H1 (cell line): ENCODE measurements at regions not wholly inside any gene's neighbourhood (a gene's known extent, or its start where the extent isn't known, plus 50 kb on each side); places are given as distances from the start of the nearest gene placed in this dataset.

ENCODE experiments used
- CTCF ChIA-PET: fragments of 300-600 bp; sonication (Branson Sonifier 250); formaldehyde crosslinking; loops from one replicate; lab custom pipeline; 2021; ENCODE audit not compliant: partially characterized antibody; lab: Charles Lee
- POLR2A ChIA-PET: fragments of 300-600 bp; sonication (Branson Sonifier 250); formaldehyde crosslinking; loops from one replicate; lab custom pipeline; 2021; ENCODE audit warnings: inconsistent platforms; ENCODE audit not compliant: partially characterized antibody; lab: Charles Lee
- DNase-seq, 2 experiments: peaks; one replicate each; pipeline versions ENCODE4 v3.0.0 to v3.0.0-alpha.2; 2010 to 2022; ENCODE audit warnings: low spot score in 2 of 2, low read depth in 1 of 2, mixed read lengths in 1 of 2
- FAIRE-seq: peaks from 2 replicates; lab custom pipeline; 2011; peaks lifted over from hg19 to GRCh38; lab: Jason Lieb, UNC
- H2AFZ ChIP-seq: 2 replicates; pipeline ENCODE4 v1.8.1; 2012; ENCODE audit warnings: low read length, inconsistent platforms
- H2AK5ac ChIP-seq: 2 replicates; pipeline ENCODE4 v1.6.1; 2013; ENCODE audit warnings: low read depth, low read length
- H2BK120ac ChIP-seq: replicated peaks from 2 replicates; pipeline ENCODE3; 2013; ENCODE audit warnings: low read depth, low read length, inconsistent platforms
- H2BK12ac ChIP-seq: 2 replicates; pipeline ENCODE4 v1.6.1; 2013; ENCODE audit warnings: low read depth, low read length
- H2BK15ac ChIP-seq: 2 replicates; pipeline ENCODE4 v1.6.1; 2013; ENCODE audit warnings: low read length
- H2BK20ac ChIP-seq: 2 replicates; pipeline ENCODE4 v1.6.1; 2013; ENCODE audit warnings: low read length
- H2BK5ac ChIP-seq: 2 replicates; pipeline ENCODE4 v1.6.1; 2013; ENCODE audit warnings: low read depth, low read length
- H3K14ac ChIP-seq: 2 replicates; pipeline ENCODE4 v1.6.1; 2013; ENCODE audit warnings: inconsistent platforms; ENCODE audit not compliant: insufficient read length
- H3K18ac ChIP-seq: 2 replicates; pipeline ENCODE4 v1.6.1; 2013; ENCODE audit warnings: low read length; ENCODE audit errors: extremely low read depth
- H3K23ac ChIP-seq: 2 replicates; pipeline ENCODE4 v1.6.1; 2013; ENCODE audit warnings: inconsistent platforms; ENCODE audit not compliant: insufficient read length
- H3K23me2 ChIP-seq: 2 replicates; pipeline ENCODE4 v1.6.1; 2013; ENCODE audit warnings: low read depth, low read length
- H3K27ac ChIP-seq: 2 replicates; pipeline ENCODE4 v1.6.1; 2011; ENCODE audit warnings: low read depth, low read length, inconsistent platforms
- H3K27me3 ChIP-seq, 4 experiments: replicated peaks in 1 of 4; 1 replicate in 1 of 4; 2 replicates in 3 of 4; pipeline versions ENCODE4 v1.6.1 to v1.8.1; 2011 to 2013; ENCODE audit warnings: low read length in 3 of 4, mild to moderate bottlenecking in 3 of 4, inconsistent platforms in 2 of 4, mixed read lengths in 2 of 4, moderate library complexity in 1 of 4; ENCODE audit not compliant: control insufficient read depth in 3 of 4, insufficient read depth in 3 of 4; ENCODE audit errors: extremely low read depth in 1 of 4
- H3K36me3 ChIP-seq, 4 experiments: 2 replicates each; pipeline versions ENCODE4 v1.6.1 to v1.8.1; 2011 to 2013; ENCODE audit warnings: mild to moderate bottlenecking in 4 of 4, low read length in 3 of 4, moderate library complexity in 2 of 4, control low read depth in 1 of 4, inconsistent platforms in 1 of 4; ENCODE audit not compliant: insufficient read depth in 4 of 4, control insufficient read depth in 2 of 4
- H3K4ac ChIP-seq: replicated peaks from 2 replicates; pipeline ENCODE3; 2013; ENCODE audit warnings: low read length, low read depth, mixed read lengths, inconsistent platforms; ENCODE audit not compliant: insufficient read length
- H3K4me1 ChIP-seq, 4 experiments: replicated peaks in 1 of 4; 1 replicate in 1 of 4; 2 replicates in 3 of 4; pipeline versions ENCODE4 v1.6.1 to v1.8.1; 2011 to 2013; ENCODE audit warnings: low read length in 3 of 4, inconsistent platforms in 2 of 4, mixed read lengths in 1 of 4; ENCODE audit not compliant: insufficient read depth in 4 of 4, control insufficient read depth in 3 of 4
- H3K4me2 ChIP-seq, 2 experiments: 2 replicates each; pipeline versions ENCODE4 v1.6.1 to v1.8.1; 2011 to 2013; ENCODE audit warnings: low read depth in 2 of 2, low read length in 2 of 2, control low read depth in 1 of 2, inconsistent platforms in 1 of 2, mild to moderate bottlenecking in 1 of 2; ENCODE audit not compliant: insufficient read depth in 1 of 2
- H3K4me3 ChIP-seq, 4 experiments: fragments of 200-600, 300-600 bp in 1 of 4; sonication (generic), shearing (Covaris generic), sonication (Bioruptor Twin) in 1 of 4; 2 replicates each; pipeline versions ENCODE4 v1.5.1 to v1.8.1; 2011 to 2016; ENCODE audit warnings: low read length in 4 of 4, low read depth in 3 of 4, control low read depth in 2 of 4, inconsistent platforms in 2 of 4, mild to moderate bottlenecking in 2 of 4, mixed read lengths in 1 of 4, moderate library complexity in 1 of 4; ENCODE audit not compliant: insufficient read depth in 2 of 4; ENCODE audit errors: extremely low read depth in 1 of 4
- H3K56ac ChIP-seq: replicated peaks from 2 replicates; pipeline ENCODE3; 2013; ENCODE audit warnings: low read depth, mild to moderate bottlenecking, mixed read lengths, low read length, inconsistent platforms; ENCODE audit not compliant: insufficient read length
- H3K79me1 ChIP-seq: 2 replicates; pipeline ENCODE4 v1.6.1; 2013; ENCODE audit warnings: low read depth, low read length, control low read depth
- H3K79me2 ChIP-seq, 2 experiments: 2 replicates each; pipeline versions ENCODE4 v1.6.1 to v1.8.1; 2012 to 2013; ENCODE audit warnings: low read length in 2 of 2, mild to moderate bottlenecking in 2 of 2, inconsistent platforms in 1 of 2; ENCODE audit not compliant: insufficient read depth in 2 of 2, control insufficient read depth in 1 of 2
- H3K9ac ChIP-seq, 4 experiments: replicated peaks in 1 of 4; 1 replicate in 1 of 4; 2 replicates in 3 of 4; pipeline versions ENCODE4 v1.6.1 to v1.8.1; 2011 to 2013; ENCODE audit warnings: low read depth in 3 of 4, low read length in 3 of 4, control low read depth in 2 of 4, mild to moderate bottlenecking in 2 of 4, moderate library complexity in 2 of 4, inconsistent platforms in 1 of 4; ENCODE audit errors: extremely low read depth in 1 of 4
- H3K9me3 ChIP-seq, 2 experiments: 2 replicates each; pipeline versions ENCODE4 v1.6.1 to v1.8.1; 2012 to 2013; ENCODE audit warnings: mild to moderate bottlenecking in 2 of 2, moderate library complexity in 2 of 2, control low read depth in 1 of 2, inconsistent platforms in 1 of 2, low read depth in 1 of 2, low read length in 1 of 2, mixed read lengths in 1 of 2; ENCODE audit not compliant: insufficient read depth in 2 of 2
- H4K20me1 ChIP-seq, 2 experiments: replicated peaks in 1 of 2; 2 replicates each; pipeline versions ENCODE3 to v1.8.1; 2011 to 2013; ENCODE audit warnings: inconsistent platforms in 2 of 2, low read length in 2 of 2, mild to moderate bottlenecking in 1 of 2; ENCODE audit not compliant: insufficient read depth in 2 of 2, control insufficient read depth in 1 of 2
- H4K5ac ChIP-seq: 2 replicates; pipeline ENCODE4 v1.6.1; 2013; ENCODE audit warnings: low read length, low read depth, mixed read lengths, inconsistent platforms; ENCODE audit not compliant: insufficient read length
- H4K8ac ChIP-seq: 2 replicates; pipeline ENCODE4 v1.8.0; 2013; ENCODE audit warnings: mild to moderate bottlenecking, moderate library complexity, low read length, inconsistent platforms; ENCODE audit not compliant: insufficient read depth; ENCODE audit errors: extremely low read depth
- H4K91ac ChIP-seq: replicated peaks from 2 replicates; pipeline ENCODE3; 2013; ENCODE audit warnings: low read length, mixed read lengths, inconsistent platforms; ENCODE audit not compliant: insufficient read length
- ATF3 ChIP-seq: IDR thresholded peaks from 2 replicates; pipeline ENCODE4 v1.6.1; 2011; ENCODE audit warnings: low read depth, mild to moderate bottlenecking, low read length; ENCODE audit not compliant: insufficient read depth
- CBX8 ChIP-seq: fragments of 300-800, 300-1000 bp; sonication (generic); IDR thresholded peaks from 2 replicates; pipeline ENCODE4 v1.7.1; 2016; ENCODE audit warnings: low read depth, low read length, borderline replicate concordance
- FOSL1 ChIP-seq: IDR thresholded peaks from 2 replicates; pipeline ENCODE4 v1.6.1; 2011; ENCODE audit warnings: mild to moderate bottlenecking, low read depth, low read length, moderate library complexity; ENCODE audit not compliant: insufficient read depth
- HDAC6 ChIP-seq: IDR thresholded peaks from one replicate; pipeline ENCODE4 v1.7.1; 2012; ENCODE audit warnings: low read depth, mild to moderate bottlenecking, inconsistent platforms, low read length, moderate library complexity
- JUN ChIP-seq: IDR thresholded peaks from 2 replicates; pipeline ENCODE4 v1.6.1; 2011; ENCODE audit warnings: low read depth, mild to moderate bottlenecking, improper control_type of control experiment, low read length
- KDM1A ChIP-seq: fragments of 200-600, 300-600 bp; sonication (generic); IDR thresholded peaks from 2 replicates; pipeline ENCODE4 v1.7.1; 2016; ENCODE audit warnings: mild to moderate bottlenecking, low read length, borderline replicate concordance
- RNF2 ChIP-seq: fragments of 200-900, 300-1000 bp; sonication (generic); IDR thresholded peaks from 2 replicates; pipeline ENCODE4 v1.7.1; 2016; ENCODE audit warnings: borderline replicate concordance, low read depth, mild to moderate bottlenecking, antibody characterized with exemption, low read length; ENCODE audit not compliant: poor library complexity, severe bottlenecking; ENCODE audit errors: missing control alignments
- RXRA ChIP-seq: IDR thresholded peaks from 2 replicates; pipeline ENCODE4 v1.6.1; 2011; ENCODE audit warnings: low read depth, mild to moderate bottlenecking, low read length, moderate library complexity; ENCODE audit not compliant: insufficient read depth
- SIN3A ChIP-seq, 2 experiments: IDR thresholded peaks in 1 of 2; conservative IDR thresholded peaks in 1 of 2; 2 replicates each; pipeline ENCODE4 v1.6.1; 2011 to 2012; ENCODE audit warnings: low read length in 2 of 2, improper control_type of control experiment in 1 of 2, low read depth in 1 of 2, mild to moderate bottlenecking in 1 of 2
- SP2 ChIP-seq: IDR thresholded peaks from 2 replicates; pipeline ENCODE4 v1.6.1; 2012; ENCODE audit warnings: mild to moderate bottlenecking, low read length, inconsistent platforms
- TAF1 ChIP-seq: IDR thresholded peaks from 2 replicates; pipeline ENCODE4 v1.6.1; 2011; ENCODE audit warnings: mild to moderate bottlenecking, low read depth, low read length
- USF2 ChIP-seq: IDR thresholded peaks from 2 replicates; pipeline ENCODE4 v1.6.1; 2011; ENCODE audit warnings: low read length, improper control_type of control experiment
- WGBS, 2 experiments: shearing (Covaris generic) in 1 of 2; methylation state at CpG; one replicate each; pipeline versions ENCODE4 v1.1.6 to v1.1.7; 2013 to 2015; ENCODE audit warnings: low lambda C conversion rate in 2 of 2, mixed read lengths in 2 of 2, inconsistent platforms in 1 of 2, low coverage in 1 of 2, missing lambda C conversion rate in 1 of 2; ENCODE audit not compliant: insufficient replicate concordance in 2 of 2, insufficient coverage in 1 of 2, insufficient read length in 1 of 2; ENCODE audit errors: extremely low coverage in 1 of 2, missing lambda C conversion rate in 1 of 2; 5-methylcytosine and 5-hydroxymethylcytosine counted together

DNA sequence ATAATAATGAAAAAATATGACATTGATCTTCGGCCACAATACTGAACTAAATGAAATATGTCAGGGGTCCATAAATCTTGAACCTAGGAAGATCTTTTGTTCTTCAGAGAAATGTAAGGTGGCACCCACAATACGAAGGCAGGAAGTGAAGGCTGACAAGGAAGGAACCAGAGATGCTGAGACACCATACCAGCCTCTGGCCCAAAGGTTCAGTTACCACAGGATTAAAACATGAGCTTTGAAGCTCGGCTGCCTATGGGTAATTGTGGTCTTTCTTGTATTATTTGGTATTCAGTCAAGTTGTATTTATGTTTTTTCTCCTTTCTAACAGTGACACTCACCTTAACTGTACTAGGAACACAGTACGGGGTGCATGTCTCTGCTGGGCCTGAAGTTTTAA is 448.8 kb upstream of the SETBP1 start:
- Histone ChIP-seq H3K4me1 (no peaks in the 10 kb centered on the region), H3K18ac (no peak overlapping the region), H3K9me3 (no peaks in the 10 kb centered on the region), H3K36me3 (no peaks in the 10 kb centered on the region; a peak in 1 of 8 replicates), H3K56ac (no peak overlapping the region), H4K5ac (no peak overlapping the region), H2AFZ (peak overlapping the region; percentile 11; the same call in 1 of the 2 replicates), H3K23ac (no peak overlapping the region), H2AK5ac (no peak overlapping the region), H2BK15ac (no peak overlapping the region), H2BK5ac (no peak overlapping the region), H3K27ac (no peak overlapping the region), H4K91ac (no peak overlapping the region), H2BK120ac (no peak overlapping the region), H3K79me2 (no peaks in the 10 kb centered on the region), H3K27me3 (no peaks in the 10 kb centered on the region), H2BK12ac (no peak overlapping the region), H3K14ac (no peak overlapping the region), H3K9ac (no peak overlapping the region), H2BK20ac (no peak overlapping the region), H4K8ac (no peak overlapping the region), H4K20me1 (no peaks in the 10 kb centered on the region), H3K4me3 (no peak overlapping the region), H3K4ac (no peak overlapping the region), H3K79me1 (no peaks in the 10 kb centered on the region), H3K4me2 (no peak overlapping the region), H3K23me2 (no peaks in the 10 kb centered on the region)
- TF ChIP-seq TAF1 (no peak), KDM1A (no peak), FOSL1 (no peak), ATF3 (no peak), JUN (no peak), USF2 (no peak), CBX8 (no peak), SIN3A (conservative IDR thresholded peaks at IDR 0.05 in 1 of 2, IDR thresholded peaks at IDR 0.05 in 1 of 2; ENCODE audit: low read depth in 1 of 2, low read length in 2 of 2) (no peak), RNF2 (no peak), RXRA (no peak), SP2 (no peak), HDAC6 (no peak)
- no peak for DNase-seq
- WGBS, 2 experiments: 86% methylated on average over 4 of the region's 4 CpGs; no CpG with 5 or more reads in 1 of the 2 experiments
- CTCF ChIA-PET: interaction anchor here (1.9 kb wide), 1 partner anchor 10 kb away, joined by 5 read pairs; no protein-coding TSS in a partner anchor
- no peak for FAIRE-seq
- POLR2A ChIA-PET: no interaction called here
